Osteoblast (primary cell): ENCODE measurements at regions not wholly inside any gene's neighbourhood (a gene's known extent, or its start where the extent isn't known, plus 50 kb on each side); places are given as distances from the start of the nearest gene placed in this dataset.

Experiments
- DNase-seq: peaks from one replicate; pipeline ENCODE4 v3.0.0; 2011; ENCODE audit warnings: low spot score, mixed read lengths; ENCODE audit not compliant: insufficient read length; ENCODE audit errors: missing footprints
- H2AFZ ChIP-seq: 2 replicates; pipeline ENCODE4 v1.6.0; 2011; ENCODE audit warnings: mild to moderate bottlenecking, low read length
- H3K27ac ChIP-seq: 2 replicates; pipeline ENCODE4 v1.5.1; 2011; ENCODE audit warnings: mild to moderate bottlenecking, low read depth, low read length, moderate library complexity
- H3K27me3 ChIP-seq: 2 replicates; pipeline ENCODE4 v1.6.0; 2012; ENCODE audit warnings: mild to moderate bottlenecking, control low read depth, inconsistent platforms, low read length, moderate library complexity; ENCODE audit not compliant: insufficient read depth
- H3K36me3 ChIP-seq: 2 replicates; pipeline ENCODE4 v1.5.1; 2011; ENCODE audit warnings: mild to moderate bottlenecking, low read length, control low read depth, moderate library complexity; ENCODE audit not compliant: insufficient read depth
- H3K4me1 ChIP-seq: 2 replicates; pipeline ENCODE4 v1.5.1; 2011; ENCODE audit warnings: mild to moderate bottlenecking, low read length, control low read depth, moderate library complexity; ENCODE audit not compliant: insufficient read depth
- H3K4me2 ChIP-seq: 2 replicates; pipeline ENCODE4 v1.6.0; 2011; ENCODE audit warnings: mild to moderate bottlenecking, low read length; ENCODE audit not compliant: insufficient read depth
- H3K4me3 ChIP-seq: fragments of 200-600 bp; sonication (generic); 3 replicates; pipeline ENCODE4 v1.5.1; 2012; ENCODE audit warnings: mild to moderate bottlenecking, low read length, inconsistent platforms; ENCODE audit not compliant: insufficient read depth
- H3K79me2 ChIP-seq: 2 replicates; pipeline ENCODE4 v1.6.0; 2012; ENCODE audit warnings: mild to moderate bottlenecking, low read length, control low read depth, inconsistent platforms; ENCODE audit not compliant: insufficient read depth
- H3K9me3 ChIP-seq: 2 replicates; pipeline ENCODE4 v1.5.1; 2011; ENCODE audit warnings: low read depth, low read length, control low read depth
- H4K20me1 ChIP-seq: 2 replicates; pipeline ENCODE4 v1.6.0; 2012; ENCODE audit warnings: mild to moderate bottlenecking, low read length, control low read depth; ENCODE audit not compliant: insufficient read depth
- TF ChIP-seq, protein P1 (sequence below): IDR thresholded peaks from 2 replicates; pipeline ENCODE4 v1.5.1; 2011; ENCODE audit warnings: mild to moderate bottlenecking, low read depth, low read length, moderate library complexity; ENCODE audit errors: extremely low read depth

DNA sequence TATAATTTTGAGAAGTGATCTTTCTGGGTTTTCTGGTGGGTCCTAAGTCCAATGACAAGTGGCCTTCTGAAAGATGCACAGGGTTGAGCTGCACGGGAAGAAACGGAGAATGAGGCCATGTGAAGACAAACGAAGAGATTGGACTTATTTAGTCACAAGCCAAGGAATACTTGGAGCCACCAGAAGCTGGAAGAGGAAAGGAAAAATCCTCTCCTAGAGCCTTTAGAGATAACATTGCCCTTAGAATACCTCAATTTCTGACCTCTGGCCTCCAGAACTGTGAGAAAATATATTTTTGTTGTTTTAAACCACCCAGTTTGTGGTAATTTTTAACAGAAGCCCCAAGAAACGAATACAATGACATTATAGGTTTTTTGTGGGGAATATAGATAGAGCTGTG lies 360.5 kb upstream of the TARS1 start:
- no peaks in the 10 kb centered on the region for H4K20me1 ChIP-seq
- TF ChIP-seq, protein P1, sequence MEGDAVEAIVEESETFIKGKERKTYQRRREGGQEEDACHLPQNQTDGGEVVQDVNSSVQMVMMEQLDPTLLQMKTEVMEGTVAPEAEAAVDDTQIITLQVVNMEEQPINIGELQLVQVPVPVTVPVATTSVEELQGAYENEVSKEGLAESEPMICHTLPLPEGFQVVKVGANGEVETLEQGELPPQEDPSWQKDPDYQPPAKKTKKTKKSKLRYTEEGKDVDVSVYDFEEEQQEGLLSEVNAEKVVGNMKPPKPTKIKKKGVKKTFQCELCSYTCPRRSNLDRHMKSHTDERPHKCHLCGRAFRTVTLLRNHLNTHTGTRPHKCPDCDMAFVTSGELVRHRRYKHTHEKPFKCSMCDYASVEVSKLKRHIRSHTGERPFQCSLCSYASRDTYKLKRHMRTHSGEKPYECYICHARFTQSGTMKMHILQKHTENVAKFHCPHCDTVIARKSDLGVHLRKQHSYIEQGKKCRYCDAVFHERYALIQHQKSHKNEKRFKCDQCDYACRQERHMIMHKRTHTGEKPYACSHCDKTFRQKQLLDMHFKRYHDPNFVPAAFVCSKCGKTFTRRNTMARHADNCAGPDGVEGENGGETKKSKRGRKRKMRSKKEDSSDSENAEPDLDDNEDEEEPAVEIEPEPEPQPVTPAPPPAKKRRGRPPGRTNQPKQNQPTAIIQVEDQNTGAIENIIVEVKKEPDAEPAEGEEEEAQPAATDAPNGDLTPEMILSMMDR: no peak
- DNase-seq: no peak
- H3K27ac ChIP-seq: no peak overlapping the region
- no peaks in the 10 kb centered on the region for H3K36me3 ChIP-seq
- H3K4me2 ChIP-seq: no peak overlapping the region
- no peaks in the 10 kb centered on the region for H3K79me2 ChIP-seq
- peaks cover 4% of the 10 kb centered on the region for H3K4me1 ChIP-seq
- H3K27me3 ChIP-seq: no peaks in the 10 kb centered on the region
- H3K4me3 ChIP-seq: no peak overlapping the region
- H3K9me3 ChIP-seq: no peaks in the 10 kb centered on the region
- no peak overlapping the region for H2AFZ ChIP-seq

DNA sequence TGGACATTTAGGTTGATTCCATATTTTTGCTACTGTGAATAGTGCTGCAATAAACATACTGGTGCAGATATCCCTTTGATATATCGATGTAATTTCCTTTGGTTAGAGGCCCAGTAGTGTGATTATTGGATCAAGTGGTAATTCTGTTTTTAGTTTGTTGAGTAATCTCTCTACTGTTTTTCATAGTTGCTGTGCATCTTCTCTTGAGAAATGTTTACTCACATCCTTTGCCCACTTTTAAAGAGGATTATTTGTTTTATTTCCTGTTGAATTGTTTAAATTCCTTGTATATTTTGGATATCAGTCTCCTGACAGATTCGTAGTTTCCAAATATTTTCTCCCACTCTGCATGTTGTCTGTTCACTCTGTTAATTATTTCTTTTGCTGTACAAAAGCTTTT lies 352.6 kb upstream of the TARS1 start:
- TF ChIP-seq, protein P1: no peak
- Histone ChIP-seq H3K4me2 (no peak overlapping the region), H3K4me1 (peaks cover 18% of the 10 kb centered on the region), H3K79me2 (no peaks in the 10 kb centered on the region), H3K27me3 (no peaks in the 10 kb centered on the region), H3K27ac (no peak overlapping the region), H2AFZ (no peak overlapping the region), H3K36me3 (no peaks in the 10 kb centered on the region), H3K4me3 (no peak overlapping the region), H3K9me3 (no peaks in the 10 kb centered on the region), H4K20me1 (no peaks in the 10 kb centered on the region)
- DNase-seq: no peak

DNA sequence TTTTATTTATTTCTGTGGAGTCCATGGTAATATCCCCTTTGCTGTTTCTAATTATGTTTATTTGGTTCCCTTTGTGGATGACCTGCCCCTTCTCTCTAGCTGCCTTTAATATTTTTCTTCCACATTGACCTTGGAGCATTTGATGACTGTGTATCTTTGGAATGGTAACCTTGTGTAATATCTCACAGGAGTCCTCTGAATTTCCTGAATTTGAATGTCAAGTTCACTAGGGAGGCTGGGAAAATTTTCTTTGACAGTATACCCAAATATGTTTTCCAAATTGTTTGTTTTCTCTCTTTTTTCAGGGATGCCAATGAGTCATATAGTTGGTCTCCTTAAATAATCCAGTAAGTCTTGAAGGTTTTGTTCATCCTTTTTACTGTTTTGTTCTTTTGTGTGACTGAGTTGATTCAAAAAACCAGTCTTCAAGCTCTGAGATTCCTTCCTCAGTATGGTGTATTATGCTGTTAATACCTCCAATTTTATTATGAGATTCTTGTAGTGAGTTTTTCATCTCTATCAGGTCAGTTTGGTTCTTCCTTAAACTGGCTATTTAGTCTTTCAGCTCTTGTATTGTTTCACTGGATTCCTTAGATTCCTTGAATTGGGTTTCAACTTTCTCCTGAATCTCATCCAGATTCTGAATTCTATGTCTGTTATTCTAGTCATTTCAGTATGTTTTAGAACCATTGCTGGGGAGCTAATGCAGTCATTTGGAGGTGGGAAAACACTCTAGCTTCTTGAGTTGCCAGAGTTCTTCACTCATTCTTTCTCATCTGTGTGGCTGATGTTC lies 349.0 kb upstream of the TARS1 start:
- H4K20me1 ChIP-seq: no peaks in the 10 kb centered on the region
- peak overlapping the region; percentile 15 for H3K4me3 ChIP-seq
- H3K27ac ChIP-seq: peak overlapping the region; percentile 72
- no peaks in the 10 kb centered on the region for H3K79me2 ChIP-seq
- H3K36me3 ChIP-seq: no peaks in the 10 kb centered on the region
- H3K4me2 ChIP-seq: peak overlapping the region; percentile 60
- H3K27me3 ChIP-seq: no peaks in the 10 kb centered on the region
- no peak for DNase-seq
- H2AFZ ChIP-seq: no peak overlapping the region
- no peaks in the 10 kb centered on the region for H3K9me3 ChIP-seq
- TF ChIP-seq, protein P1: no peak
- H3K4me1 ChIP-seq: peaks cover 18% of the 10 kb centered on the region

DNA sequence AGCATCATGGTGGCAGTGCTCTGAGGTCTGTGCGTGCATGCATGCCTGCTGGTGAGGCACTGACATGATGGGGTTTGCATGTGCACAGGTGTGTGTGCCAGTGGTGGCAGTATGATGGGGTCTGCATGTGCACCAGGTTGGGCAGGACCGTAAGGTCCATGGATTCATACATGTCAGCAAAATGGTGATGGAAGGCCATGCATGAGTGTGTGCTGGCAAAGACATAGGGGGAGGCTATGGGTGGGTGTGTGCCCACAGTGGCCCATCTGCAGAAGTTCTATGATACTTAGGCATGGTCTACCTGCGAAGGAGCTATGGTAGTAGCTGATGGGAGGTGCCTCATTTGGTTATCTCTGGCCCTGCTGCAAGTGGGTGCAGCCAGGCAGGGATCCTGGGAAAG lies 348.0 kb upstream of the TARS1 start:
- Histone ChIP-seq H2AFZ (no peak overlapping the region), H3K4me3 (no peak overlapping the region), H3K79me2 (no peaks in the 10 kb centered on the region), H3K27ac (peak overlapping the region; percentile 72), H3K4me1 (peaks cover 18% of the 10 kb centered on the region), H3K36me3 (no peaks in the 10 kb centered on the region), H3K4me2 (no peak overlapping the region), H4K20me1 (no peaks in the 10 kb centered on the region), H3K9me3 (no peaks in the 10 kb centered on the region), H3K27me3 (no peaks in the 10 kb centered on the region)
- TF ChIP-seq, protein P1: no peak
- no peak for DNase-seq
